Vagina (tissue), 2 donors: ENCODE measurements at regions not wholly inside any gene's neighbourhood (a gene's known extent, or its start where the extent isn't known, plus 50 kb on each side); places are given as distances from the start of the nearest gene placed in this dataset.

Source experiments
- DNase-seq, 2 donors: peaks; one replicate each; pipeline ENCODE4 v3.0.0-alpha.2; 2017; ENCODE audit errors: extremely low spot score in 2 of 2
- H3K27ac ChIP-seq: fragments of 200-600 bp; sonication (generic); one replicate; pipeline ENCODE4 v1.5.1; 2019
- H3K27me3 ChIP-seq: fragments of 200-600 bp; sonication (generic); one replicate; pipeline ENCODE4 v1.5.1; 2019
- H3K36me3 ChIP-seq, 2 donors: fragments of 200-600 bp; sonication (generic); one replicate each; pipeline ENCODE4 v1.5.1; 2017 to 2019
- H3K4me1 ChIP-seq: fragments of 200-600 bp; sonication (generic); one replicate; pipeline ENCODE4 v1.5.1; 2019
- H3K4me3 ChIP-seq, 2 donors: fragments of 200-600 bp; sonication (generic); 1 replicate in 1 of 2; 2 replicates in 1 of 2; pipeline ENCODE4 v1.5.1; 2016 to 2019
- H3K9me3 ChIP-seq: fragments of 200-600 bp; sonication (generic); one replicate; pipeline ENCODE4 v1.5.1; 2019
- CTCF ChIP-seq, 3 experiments: fragments of 450-650 bp in 2 of 3; fragments of 200-600 bp in 1 of 3; sonication (generic) in 1 of 3; IDR thresholded peaks; one replicate each; pipeline ENCODE4 v1.5.1; 2017 to 2019; ENCODE audit warnings: antibody characterized with exemption in 3 of 3, mild to moderate bottlenecking in 2 of 3, moderate library complexity in 2 of 3
- POLR2A ChIP-seq, 2 donors: fragments of 450-650 bp; IDR thresholded peaks; one replicate each; pipeline ENCODE4 v1.6.1; 2017; ENCODE audit warnings: antibody characterized with exemption in 2 of 2, mild to moderate bottlenecking in 2 of 2, moderate library complexity in 2 of 2
- POLR2AphosphoS5 ChIP-seq, 2 donors: sonication (generic); formaldehyde crosslinking; IDR thresholded peaks; one replicate each; pipeline ENCODE4 v1.9.0; 2017; ENCODE audit warnings: antibody characterized with exemption in 2 of 2, mild to moderate bottlenecking in 2 of 2, low read depth in 1 of 2; ENCODE audit not compliant: insufficient read depth in 1 of 2
- intact Hi-C: fragments of 100-400 bp; cut with DNase I; formaldehyde crosslinking; loops from one replicate; pipeline ENCODE4 v1.15.1; 2023

GRCh38 chr2:144230448-144231085 lies 289.4 kb downstream of the ZEB2 start:
- TF ChIP-seq CTCF (IDR thresholded peaks at IDR 0.05), result no peak
- no peak for TF ChIP-seq POLR2AphosphoS5 (IDR thresholded peaks at IDR 0.05; ENCODE audit: insufficient read depth in 1 of 2, low read depth in 1 of 2)
- no peak for TF ChIP-seq POLR2A (IDR thresholded peaks at IDR 0.05)
- Histone ChIP-seq H3K36me3 (no peaks in the 10 kb centered on the region), H3K4me3 (no peak overlapping the region), H3K27ac (no peak overlapping the region), H3K9me3 (no peaks in the 10 kb centered on the region), H3K4me1 (peaks cover 26% of the 10 kb centered on the region), H3K27me3 (no peaks in the 10 kb centered on the region)
- no peak for DNase-seq
- intact Hi-C loops, result no loop called here

GRCh38 chr2:144230033-144230432 lies 289.9 kb downstream of the ZEB2 start:
- H3K27ac ChIP-seq, result no peak overlapping the region
- TF ChIP-seq POLR2A (IDR thresholded peaks at IDR 0.05) (no peak), POLR2AphosphoS5 (IDR thresholded peaks at IDR 0.05; ENCODE audit: insufficient read depth in 1 of 2, low read depth in 1 of 2) (no peak), CTCF (IDR thresholded peaks at IDR 0.05) (no peak)
- no peak for DNase-seq
- H3K4me3 ChIP-seq, result no peak overlapping the region
- intact Hi-C loops, result no loop called here
- no peaks in the 10 kb centered on the region for H3K27me3 ChIP-seq
- no peaks in the 10 kb centered on the region for H3K36me3 ChIP-seq
- H3K4me1 ChIP-seq, result peaks cover 26% of the 10 kb centered on the region
- H3K9me3 ChIP-seq, result no peaks in the 10 kb centered on the region

- TF ChIP-seq POLR2A (IDR thresholded peaks at IDR 0.05), result no peak
- no peak for TF ChIP-seq POLR2AphosphoS5 (IDR thresholded peaks at IDR 0.05; ENCODE audit: insufficient read depth in 1 of 2, low read depth in 1 of 2)
- TF ChIP-seq CTCF (IDR thresholded peaks at IDR 0.05), result no peak
Observed at GRCh38 chr2:144229296-144229695, 290.6 kb downstream of the ZEB2 start.

GRCh38 chr2:144227427-144228105 lies 292.4 kb downstream of the ZEB2 start:
- TF ChIP-seq CTCF (IDR thresholded peaks at IDR 0.05), result no peak
- no peak for TF ChIP-seq POLR2AphosphoS5 (IDR thresholded peaks at IDR 0.05; ENCODE audit: insufficient read depth in 1 of 2, low read depth in 1 of 2)
- no peak for TF ChIP-seq POLR2A (IDR thresholded peaks at IDR 0.05)

More at GRCh38 chr2:144229296-144229695, 290.6 kb downstream of the ZEB2 start:
- Histone ChIP-seq H3K27ac (no peak overlapping the region), H3K9me3 (no peaks in the 10 kb centered on the region), H3K4me1 (peaks cover 26% of the 10 kb centered on the region), H3K36me3 (no peaks in the 10 kb centered on the region), H3K27me3 (no peaks in the 10 kb centered on the region), H3K4me3 (no peak overlapping the region)
- intact Hi-C loops, result no loop called here
- DNase-seq, result no peak

GRCh38 chr2:144225076-144225475 lies 294.8 kb downstream of the ZEB2 start:
- intact Hi-C loops, result no loop called here
- Histone ChIP-seq H3K36me3 (no peaks in the 10 kb centered on the region), H3K4me1 (peaks cover 7% of the 10 kb centered on the region), H3K9me3 (no peaks in the 10 kb centered on the region), H3K4me3 (no peak overlapping the region), H3K27me3 (no peaks in the 10 kb centered on the region), H3K27ac (no peak overlapping the region)
- no peak for TF ChIP-seq CTCF (IDR thresholded peaks at IDR 0.05)
- no peak for TF ChIP-seq POLR2A (IDR thresholded peaks at IDR 0.05)
- TF ChIP-seq POLR2AphosphoS5 (IDR thresholded peaks at IDR 0.05; ENCODE audit: insufficient read depth in 1 of 2, low read depth in 1 of 2), result no peak
- no peak for DNase-seq

More at GRCh38 chr2:144227427-144228105, 292.4 kb downstream of the ZEB2 start:
- no peak overlapping the region for H3K27ac ChIP-seq
- H3K36me3 ChIP-seq, result no peaks in the 10 kb centered on the region
- no peaks in the 10 kb centered on the region for H3K27me3 ChIP-seq
- no peak for DNase-seq
- no peaks in the 10 kb centered on the region for H3K9me3 ChIP-seq
- H3K4me1 ChIP-seq, result peaks cover 15% of the 10 kb centered on the region
- intact Hi-C loops, result no loop called here
- no peak overlapping the region for H3K4me3 ChIP-seq
